NT2/D1 (cell line): ENCODE measurements at regions not wholly inside any gene's neighbourhood (a gene's known extent, or its start where the extent isn't known, plus 50 kb on each side); places are given as distances from the start of the nearest gene placed in this dataset.
"Not testable (repeated sequence)": the region's sequence is repeated elsewhere in the genome, so short reads cannot be mapped to it uniquely, and the experiment has no call there.

Experiments used
- DNase-seq: peaks from one replicate; pipeline ENCODE4 v3.0.0-alpha.2; 2011; ENCODE audit warnings: low read depth, low spot score
- H3K27me3 ChIP-seq: 2 replicates; pipeline ENCODE4 v1.6.0; 2011; ENCODE audit warnings: mild to moderate bottlenecking; ENCODE audit not compliant: insufficient read length, insufficient read depth
- H3K36me3 ChIP-seq: 2 replicates; pipeline ENCODE4 v1.6.1; 2011; ENCODE audit warnings: mild to moderate bottlenecking, low read length, mixed read lengths; ENCODE audit not compliant: insufficient read depth, insufficient read length
- H3K4me1 ChIP-seq: 2 replicates; pipeline ENCODE4 v1.5.1; 2011; ENCODE audit not compliant: insufficient read depth, insufficient read length
- H3K4me3 ChIP-seq: 2 replicates; pipeline ENCODE4 v1.5.1; 2011; ENCODE audit warnings: low read depth; ENCODE audit not compliant: insufficient read length
- H3K9ac ChIP-seq: 2 replicates; pipeline ENCODE4 v1.6.0; 2011; ENCODE audit warnings: low read depth; ENCODE audit not compliant: insufficient read length
- H3K9me3 ChIP-seq: 2 replicates; pipeline ENCODE4 v1.5.1; 2011; ENCODE audit warnings: mild to moderate bottlenecking, low read length; ENCODE audit not compliant: insufficient read depth
- SUZ12 ChIP-seq: IDR thresholded peaks from 2 replicates; pipeline ENCODE4 v1.6.1; 2011; ENCODE audit not compliant: insufficient read length, insufficient read depth; ENCODE audit errors: extremely low read depth
- YY1 ChIP-seq: IDR thresholded peaks from 2 replicates; pipeline ENCODE4 v1.6.1; 2011; ENCODE audit not compliant: insufficient read length, insufficient read depth
- ZNF274 ChIP-seq: IDR thresholded peaks from 2 replicates; pipeline ENCODE4 v1.6.1; 2011; ENCODE audit warnings: mild to moderate bottlenecking, low read depth, low read length

DNA sequence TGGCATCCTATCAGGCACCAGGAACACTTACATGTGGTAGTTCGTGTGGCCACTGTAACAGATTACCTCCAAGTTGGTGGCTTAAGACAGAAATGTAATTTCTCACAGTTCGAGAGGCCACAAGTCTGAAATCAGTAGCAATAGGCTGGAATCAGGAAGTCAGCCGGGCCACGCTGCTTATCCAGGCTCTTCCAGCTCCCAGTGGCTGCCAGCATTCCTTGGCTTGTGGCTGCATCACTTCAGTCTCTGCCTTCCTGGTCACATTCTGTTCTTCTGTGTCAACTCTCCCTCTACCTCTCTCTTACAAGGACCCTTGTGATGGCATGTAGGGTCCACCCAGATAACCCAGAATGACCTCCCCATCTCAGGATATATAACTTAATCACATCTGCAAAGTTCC is 78.7 kb upstream of the MSX2 start:
- no peak for DNase-seq
- H3K4me3 ChIP-seq = no peak overlapping the region
- no peaks in the 10 kb centered on the region for H3K36me3 ChIP-seq
- no peaks in the 10 kb centered on the region for H3K4me1 ChIP-seq
- no peaks in the 10 kb centered on the region for H3K27me3 ChIP-seq
- TF ChIP-seq ZNF274 = no peak
- TF ChIP-seq SUZ12 = no peak
- TF ChIP-seq YY1 = no peak
- no peak overlapping the region for H3K9ac ChIP-seq
- H3K9me3 ChIP-seq = peaks cover 13% of the 10 kb centered on the region

DNA sequence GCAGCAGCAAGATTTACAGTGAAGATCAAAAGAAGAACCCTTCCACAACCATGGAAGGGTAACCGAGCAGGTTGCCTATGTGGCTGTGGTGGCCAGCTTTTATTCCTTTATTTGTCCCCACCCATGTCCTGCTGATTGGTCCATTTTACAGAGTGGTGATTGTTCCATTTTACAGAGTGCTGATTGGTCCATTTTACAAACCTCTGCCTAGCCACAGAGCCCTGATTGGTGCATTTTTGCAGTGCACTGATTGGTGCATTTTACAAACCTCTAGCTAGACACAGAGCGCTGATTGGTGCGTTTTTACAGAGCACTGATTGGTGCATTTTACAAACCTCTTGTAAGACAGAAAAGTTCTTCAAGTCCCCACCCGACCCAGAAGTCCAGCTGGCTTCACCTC is 75.8 kb upstream of the MSX2 start:
- not testable (repeated sequence) for H3K36me3 ChIP-seq, H3K27me3 ChIP-seq, DNase-seq, H3K9ac ChIP-seq, H3K4me1 ChIP-seq, H3K4me3 ChIP-seq
- peaks cover 13% of the 10 kb centered on the region for H3K9me3 ChIP-seq

DNA sequence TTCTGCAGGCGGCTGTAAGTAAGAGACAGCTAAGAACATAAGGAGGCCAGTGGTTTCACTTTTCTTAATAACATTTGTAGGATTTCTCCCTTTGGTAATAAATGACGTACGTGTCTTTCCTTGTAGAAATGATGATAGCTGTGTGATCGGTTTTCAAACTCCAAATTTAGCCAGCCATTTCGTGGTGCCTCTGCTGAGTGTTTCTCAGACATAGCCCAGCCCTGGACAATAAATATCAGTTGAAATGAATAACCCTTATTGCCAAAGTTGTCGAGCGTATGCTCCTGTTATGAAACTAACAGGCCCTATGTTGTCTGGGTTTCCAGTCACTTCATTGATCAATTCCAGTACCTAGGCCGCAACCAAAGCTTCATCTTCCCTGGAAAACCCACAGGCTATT is 75.0 kb upstream of the MSX2 start:
- DNase-seq = no peak
- no peaks in the 10 kb centered on the region for H3K4me1 ChIP-seq

DNA sequence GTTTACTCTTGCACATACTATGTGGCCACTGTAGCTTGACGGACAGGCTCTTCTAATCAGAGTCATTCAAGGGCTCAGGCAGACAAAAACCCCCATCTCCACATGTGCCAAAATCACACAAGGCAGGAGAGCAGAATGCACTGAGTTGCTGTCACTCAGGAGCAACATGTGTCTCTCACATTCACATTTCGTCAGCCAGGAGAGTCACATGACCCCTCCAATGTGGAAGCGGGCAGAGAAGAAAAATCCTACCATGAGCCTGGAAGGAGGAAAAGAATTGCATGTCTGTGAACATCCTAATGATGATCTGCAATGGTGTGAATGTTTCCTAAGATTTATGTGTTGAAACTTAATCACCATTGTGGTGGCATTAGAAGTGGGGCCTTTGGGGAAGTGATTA is 69.9 kb upstream of the MSX2 start:
- no peak overlapping the region for H3K9ac ChIP-seq
- no peaks in the 10 kb centered on the region for H3K27me3 ChIP-seq
- no peak for DNase-seq
- H3K4me1 ChIP-seq = no peaks in the 10 kb centered on the region
- TF ChIP-seq SUZ12 (no peak), YY1 (no peak), ZNF274 (no peak)
- H3K9me3 ChIP-seq = no peaks in the 10 kb centered on the region
- no peaks in the 10 kb centered on the region for H3K36me3 ChIP-seq
- no peak overlapping the region for H3K4me3 ChIP-seq

More for the DNA sequence above, 75.0 kb upstream of the MSX2 start:
- Histone ChIP-seq H3K27me3 (no peaks in the 10 kb centered on the region), H3K36me3 (no peaks in the 10 kb centered on the region), H3K9ac (no peak overlapping the region), H3K9me3 (peaks cover 13% of the 10 kb centered on the region), H3K4me3 (no peak overlapping the region)
- TF ChIP-seq SUZ12 = no peak
- no peak for TF ChIP-seq ZNF274
- no peak for TF ChIP-seq YY1

DNA sequence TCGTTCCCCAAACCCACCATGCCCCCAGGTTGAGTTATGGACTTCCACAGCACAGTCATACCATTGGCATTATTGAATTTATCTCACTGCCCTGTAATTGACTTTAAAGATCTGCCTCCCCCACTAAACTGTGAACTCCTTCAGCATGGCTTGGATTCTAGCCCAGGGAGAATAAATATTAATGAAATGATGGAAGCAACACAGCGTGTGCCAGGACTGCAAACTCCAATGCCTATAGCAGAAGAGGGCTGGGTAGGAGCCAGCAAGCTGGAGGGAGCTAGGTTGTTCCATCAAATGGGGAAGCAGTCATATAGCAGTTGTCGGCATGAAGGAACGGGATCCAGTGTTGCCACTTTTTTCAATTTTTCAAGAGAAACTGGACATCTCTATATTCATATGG is 69.0 kb upstream of the MSX2 start:
- Histone ChIP-seq H3K4me1 (no peaks in the 10 kb centered on the region), H3K9ac (no peak overlapping the region), H3K27me3 (no peaks in the 10 kb centered on the region), H3K36me3 (no peaks in the 10 kb centered on the region), H3K4me3 (no peak overlapping the region), H3K9me3 (no peaks in the 10 kb centered on the region)
- TF ChIP-seq YY1 (no peak), SUZ12 (no peak), ZNF274 (no peak)
- no peak for DNase-seq

DNA sequence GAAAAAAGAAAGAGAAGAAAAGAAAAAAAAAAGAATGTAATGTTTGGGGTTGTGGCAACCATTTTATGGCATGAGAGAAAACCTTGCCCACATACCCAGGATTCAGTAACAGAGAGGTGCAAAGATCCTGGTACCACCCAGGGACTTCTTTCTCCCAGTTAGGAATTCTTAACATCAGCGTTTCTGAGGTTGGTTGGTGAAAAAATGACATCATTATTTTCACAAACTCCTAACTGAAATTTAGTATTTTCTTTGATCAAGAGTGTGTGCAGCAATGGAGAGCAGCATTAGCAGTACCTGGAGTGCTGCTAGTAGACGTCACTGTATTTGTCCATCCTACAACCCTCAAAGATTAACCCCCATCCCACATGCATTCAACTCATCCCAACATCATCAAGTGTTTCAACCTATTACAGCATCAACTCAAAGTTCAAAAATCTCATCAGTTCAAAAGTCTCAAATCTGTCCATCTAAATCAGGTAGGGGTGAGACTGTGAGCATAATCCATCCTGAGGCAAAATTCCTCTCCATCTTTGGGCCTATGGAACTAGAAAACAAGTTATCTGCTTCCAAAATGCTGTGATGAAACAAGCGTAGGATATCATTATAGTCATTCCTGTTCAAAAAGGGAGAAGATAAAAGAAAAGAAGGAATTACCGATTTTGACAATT is 60.1 kb upstream of the MSX2 start:
- no peaks in the 10 kb centered on the region for H3K4me1 ChIP-seq
- H3K27me3 ChIP-seq = no peaks in the 10 kb centered on the region
- peaks cover 5% of the 10 kb centered on the region for H3K9me3 ChIP-seq
- H3K36me3 ChIP-seq = no peaks in the 10 kb centered on the region
- no peak for DNase-seq
- no peak overlapping the region for H3K9ac ChIP-seq
- no peak overlapping the region for H3K4me3 ChIP-seq
- TF ChIP-seq YY1 (no peak), ZNF274 (no peak), SUZ12 (no peak)

DNA sequence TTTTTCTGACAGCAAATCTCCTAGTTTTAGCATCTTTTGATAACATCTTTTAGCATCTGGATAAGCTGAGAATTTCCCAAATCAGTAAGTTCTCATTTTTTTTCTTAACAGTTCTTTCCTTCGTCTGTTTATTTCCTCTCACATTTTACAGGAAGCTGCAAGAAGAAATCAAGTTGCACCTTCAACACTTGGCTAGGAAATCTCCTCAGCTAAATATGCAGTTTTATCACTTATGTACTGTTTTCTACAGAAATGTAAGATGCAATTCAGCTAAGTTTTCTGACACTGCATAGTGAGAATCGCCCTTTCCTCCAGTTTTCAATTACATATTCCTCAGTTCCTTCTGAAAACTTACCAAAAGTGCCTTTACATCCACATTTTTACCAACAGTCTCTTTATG is 59.0 kb upstream of the MSX2 start:
- H3K9me3 ChIP-seq = peaks cover 5% of the 10 kb centered on the region
- no peak overlapping the region for H3K9ac ChIP-seq
- no peaks in the 10 kb centered on the region for H3K27me3 ChIP-seq
- TF ChIP-seq ZNF274 (no peak), SUZ12 (no peak), YY1 (no peak)
- H3K4me1 ChIP-seq = no peaks in the 10 kb centered on the region
- H3K4me3 ChIP-seq = no peak overlapping the region
- no peak for DNase-seq
- H3K36me3 ChIP-seq = no peaks in the 10 kb centered on the region

DNA sequence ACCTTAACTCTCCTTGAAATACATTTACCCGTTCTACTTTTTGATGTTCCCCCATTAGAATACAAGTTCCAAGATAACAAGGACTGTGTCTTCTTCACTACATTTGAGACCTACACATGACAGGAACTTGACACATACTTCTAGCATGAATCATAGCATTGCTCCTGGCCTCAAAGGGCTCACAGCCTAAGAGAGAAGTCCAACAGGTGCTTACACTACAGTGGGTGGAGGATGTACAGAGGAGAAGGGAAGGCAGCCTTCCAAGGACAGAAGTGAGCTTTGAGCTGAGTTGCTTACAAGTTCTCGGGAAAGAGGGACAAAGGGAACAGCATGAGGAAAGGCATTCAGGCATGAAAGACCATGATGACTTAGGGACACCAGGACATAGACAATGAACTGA is 56.9 kb upstream of the MSX2 start:
- no peak for DNase-seq
- H3K9me3 ChIP-seq = peaks cover 5% of the 10 kb centered on the region
- TF ChIP-seq SUZ12 (no peak), YY1 (no peak), ZNF274 (no peak)

More for the DNA sequence above, 56.9 kb upstream of the MSX2 start:
- H3K27me3 ChIP-seq = no peaks in the 10 kb centered on the region
- H3K9ac ChIP-seq = no peak overlapping the region
- no peaks in the 10 kb centered on the region for H3K36me3 ChIP-seq
- no peaks in the 10 kb centered on the region for H3K4me1 ChIP-seq
- H3K4me3 ChIP-seq = no peak overlapping the region
